ENCODE measurements at regions not wholly inside any gene's neighbourhood (a gene's known extent, or its start where the extent isn't known, plus 50 kb on each side); places are given as distances from the start of the nearest gene placed in this dataset.

DNA sequence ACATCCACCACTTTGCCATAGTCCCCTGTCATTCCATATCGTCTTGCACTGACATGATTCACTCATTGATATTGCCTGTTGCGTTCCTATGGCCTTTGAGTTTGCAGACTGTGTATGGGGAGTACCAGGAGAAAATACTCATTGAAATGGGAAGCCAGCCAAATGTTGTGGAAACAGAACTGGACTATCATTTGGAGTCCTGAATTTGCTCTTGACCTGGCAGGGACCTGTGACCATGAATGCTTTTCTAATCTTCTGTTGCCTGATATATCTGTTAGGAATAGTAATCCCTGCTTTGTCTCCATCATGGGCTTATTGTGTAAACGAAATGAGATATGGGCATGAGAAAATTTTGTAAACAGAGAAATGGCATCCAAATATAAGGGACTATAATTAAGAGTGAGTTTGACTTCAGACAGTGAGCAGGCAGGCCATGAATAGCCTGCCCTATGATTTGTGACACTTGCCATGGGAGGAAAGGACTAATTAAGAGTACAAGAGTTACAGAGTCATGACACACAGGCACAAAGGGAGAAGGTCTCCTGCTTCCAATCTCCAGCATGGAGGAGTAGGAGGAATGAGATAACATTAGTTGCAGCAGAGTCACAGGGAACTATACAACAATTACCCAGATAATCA, 572.9 kb upstream of the SGCD start:
- TF ChIP-seq GATA2 (IDR thresholded peaks at IDR 0.05; ENCODE audit: low read depth, low read length) (no peak), GATA3 (IDR thresholded peaks at IDR 0.05; ENCODE audit: low read depth, low read length) (no peak)

Data from SH-SY5Y (cell line).